ENCODE measurements at regions not wholly inside any gene's neighbourhood (a gene's known extent, or its start where the extent isn't known, plus 50 kb on each side); places are given as distances from the start of the nearest gene placed in this dataset.

DNA sequence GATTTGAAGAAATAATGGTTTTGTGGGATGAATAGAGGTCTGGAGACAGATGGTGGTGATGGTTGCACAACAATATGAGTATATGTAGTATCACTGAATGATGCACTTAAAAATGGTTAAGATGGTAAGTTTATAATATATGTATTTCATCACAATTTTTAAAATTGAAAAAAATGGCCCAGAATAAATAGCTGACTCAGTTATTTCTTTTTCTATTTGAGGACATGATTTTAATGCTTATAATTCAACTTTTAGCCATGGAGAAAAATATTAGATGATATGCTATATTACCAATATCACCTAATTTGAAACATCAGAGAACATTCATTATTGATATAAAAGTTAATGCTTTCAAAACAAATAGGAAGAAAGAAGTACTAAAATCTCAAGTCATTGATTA is 339.8 kb upstream of the LINC00305 start:
- TF ChIP-seq EP300 (IDR thresholded peaks at IDR 0.05) (no peak), POLR2AphosphoS5 (IDR thresholded peaks at IDR 0.05) (no peak), POLR2A (IDR thresholded peaks at IDR 0.05; ENCODE audit: low read depth) (no peak)
- TF ChIP-seq, protein P1, sequence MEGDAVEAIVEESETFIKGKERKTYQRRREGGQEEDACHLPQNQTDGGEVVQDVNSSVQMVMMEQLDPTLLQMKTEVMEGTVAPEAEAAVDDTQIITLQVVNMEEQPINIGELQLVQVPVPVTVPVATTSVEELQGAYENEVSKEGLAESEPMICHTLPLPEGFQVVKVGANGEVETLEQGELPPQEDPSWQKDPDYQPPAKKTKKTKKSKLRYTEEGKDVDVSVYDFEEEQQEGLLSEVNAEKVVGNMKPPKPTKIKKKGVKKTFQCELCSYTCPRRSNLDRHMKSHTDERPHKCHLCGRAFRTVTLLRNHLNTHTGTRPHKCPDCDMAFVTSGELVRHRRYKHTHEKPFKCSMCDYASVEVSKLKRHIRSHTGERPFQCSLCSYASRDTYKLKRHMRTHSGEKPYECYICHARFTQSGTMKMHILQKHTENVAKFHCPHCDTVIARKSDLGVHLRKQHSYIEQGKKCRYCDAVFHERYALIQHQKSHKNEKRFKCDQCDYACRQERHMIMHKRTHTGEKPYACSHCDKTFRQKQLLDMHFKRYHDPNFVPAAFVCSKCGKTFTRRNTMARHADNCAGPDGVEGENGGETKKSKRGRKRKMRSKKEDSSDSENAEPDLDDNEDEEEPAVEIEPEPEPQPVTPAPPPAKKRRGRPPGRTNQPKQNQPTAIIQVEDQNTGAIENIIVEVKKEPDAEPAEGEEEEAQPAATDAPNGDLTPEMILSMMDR (IDR thresholded peaks at IDR 0.05) = no peak
- intact Hi-C loops (cut with DNase I) = no loop called here
- H3K27me3 ChIP-seq = no peaks in the 10 kb centered on the region
- H3K36me3 ChIP-seq = no peaks in the 10 kb centered on the region
- DNase-seq (ENCODE audit: extremely low spot score) = no peak
- H3K4me1 ChIP-seq = no peaks in the 10 kb centered on the region
- H3K9me3 ChIP-seq = no peaks in the 10 kb centered on the region
- no peak overlapping the region for H3K4me3 ChIP-seq
- H3K27ac ChIP-seq (replicated peaks in 1 of 4) = no peak overlapping the region

DNA sequence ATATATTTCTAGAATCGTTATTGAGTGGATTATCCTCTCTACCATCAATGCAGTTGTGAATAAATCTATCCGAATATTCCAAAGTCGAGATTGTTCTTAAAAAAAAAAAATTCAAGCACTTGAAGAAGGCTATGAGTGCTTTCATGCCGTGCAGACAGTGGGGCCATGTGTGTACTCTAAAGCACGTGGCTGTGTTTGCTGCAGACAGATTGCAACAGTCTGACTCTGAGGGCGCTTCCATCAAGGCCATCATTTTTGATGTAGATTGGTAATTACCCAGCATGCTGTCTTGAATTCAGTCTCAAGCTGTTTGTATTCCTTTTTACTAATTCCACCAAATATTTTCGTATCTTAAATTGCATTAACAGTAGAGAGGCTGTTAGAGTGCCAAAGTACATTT is 325.9 kb upstream of the LINC00305 start:
- Histone ChIP-seq H3K9me3 (no peaks in the 10 kb centered on the region), H3K4me1 (no peaks in the 10 kb centered on the region), H3K4me3 (no peak overlapping the region), H3K27ac (replicated peaks in 1 of 4) (no peak overlapping the region), H3K27me3 (no peaks in the 10 kb centered on the region), H3K36me3 (no peaks in the 10 kb centered on the region)
- no peak for DNase-seq (ENCODE audit: extremely low spot score)
- intact Hi-C loops (cut with DNase I) = no loop called here
- TF ChIP-seq POLR2AphosphoS5 (IDR thresholded peaks at IDR 0.05) (no peak), EP300 (IDR thresholded peaks at IDR 0.05) (no peak), POLR2A (IDR thresholded peaks at IDR 0.05; ENCODE audit: low read depth) (no peak)
- TF ChIP-seq, protein P1 (IDR thresholded peaks at IDR 0.05) = no peak
- WGBS = 69% methylated on average over 7 of the region's 7 CpGs

DNA sequence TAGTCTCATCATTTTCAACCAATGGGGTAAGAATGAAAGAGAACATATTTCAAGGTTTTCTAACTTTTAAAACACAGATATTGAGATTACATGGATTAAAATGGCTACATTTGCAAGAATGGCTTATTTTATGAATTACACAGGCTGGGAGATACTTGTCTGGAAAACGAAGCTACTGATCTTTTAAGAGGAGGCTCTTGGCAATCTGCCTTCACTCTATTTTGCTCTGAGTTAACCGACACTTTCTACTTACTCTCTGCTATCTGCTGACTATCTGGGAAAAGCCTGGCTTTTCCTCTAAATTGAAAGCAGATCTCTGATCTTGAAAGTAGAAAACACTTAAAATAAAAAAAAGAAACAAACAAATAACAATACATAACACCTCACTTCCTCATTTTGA is 325.4 kb upstream of the LINC00305 start:
- DNase-seq (ENCODE audit: extremely low spot score) = no peak
- TF ChIP-seq POLR2A (IDR thresholded peaks at IDR 0.05; ENCODE audit: low read depth) (no peak), POLR2AphosphoS5 (IDR thresholded peaks at IDR 0.05) (no peak), EP300 (IDR thresholded peaks at IDR 0.05) (no peak)
- TF ChIP-seq, protein P1 (IDR thresholded peaks at IDR 0.05) = no peak
- Histone ChIP-seq H3K27me3 (no peaks in the 10 kb centered on the region), H3K36me3 (no peaks in the 10 kb centered on the region), H3K27ac (replicated peaks in 1 of 4) (no peak overlapping the region), H3K9me3 (no peaks in the 10 kb centered on the region), H3K4me3 (no peak overlapping the region), H3K4me1 (no peaks in the 10 kb centered on the region)
- intact Hi-C loops (cut with DNase I) = no loop called here
- 24% methylated on average over 2 of the region's 2 CpGs for WGBS

DNA sequence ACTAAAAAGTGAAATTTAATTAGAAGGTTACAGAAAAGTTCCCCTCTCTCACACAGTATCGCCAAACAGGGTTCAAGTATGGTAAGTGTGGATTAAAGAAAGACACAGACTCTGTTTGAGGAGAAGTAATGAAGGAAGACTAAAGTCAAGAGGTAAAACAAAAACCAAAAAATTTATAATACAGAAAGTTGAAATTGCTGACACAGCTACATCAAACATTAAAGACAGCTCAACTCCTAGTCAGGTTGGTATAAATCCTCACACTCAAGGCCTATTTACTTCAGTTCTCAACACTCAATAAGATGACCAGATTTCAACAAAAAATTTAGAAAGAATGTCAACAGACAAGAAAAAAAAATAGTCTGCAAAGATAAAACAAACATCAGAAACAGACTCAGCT is 300.5 kb upstream of the LINC00305 start:
- TF ChIP-seq POLR2AphosphoS5 (IDR thresholded peaks at IDR 0.05) (no peak), POLR2A (IDR thresholded peaks at IDR 0.05; ENCODE audit: low read depth) (no peak), EP300 (IDR thresholded peaks at IDR 0.05) (no peak)
- TF ChIP-seq, protein P1 (IDR thresholded peaks at IDR 0.05) = no peak
- Histone ChIP-seq H3K36me3 (no peaks in the 10 kb centered on the region), H3K9me3 (no peaks in the 10 kb centered on the region), H3K27me3 (no peaks in the 10 kb centered on the region), H3K4me3 (no peak overlapping the region), H3K27ac (replicated peaks in 1 of 4) (no peak overlapping the region), H3K4me1 (no peaks in the 10 kb centered on the region)
- 93% methylated on average over 1 of the region's 1 CpG for WGBS
- DNase-seq (ENCODE audit: extremely low spot score) = no peak
- intact Hi-C loops (cut with DNase I) = no loop called here

DNA sequence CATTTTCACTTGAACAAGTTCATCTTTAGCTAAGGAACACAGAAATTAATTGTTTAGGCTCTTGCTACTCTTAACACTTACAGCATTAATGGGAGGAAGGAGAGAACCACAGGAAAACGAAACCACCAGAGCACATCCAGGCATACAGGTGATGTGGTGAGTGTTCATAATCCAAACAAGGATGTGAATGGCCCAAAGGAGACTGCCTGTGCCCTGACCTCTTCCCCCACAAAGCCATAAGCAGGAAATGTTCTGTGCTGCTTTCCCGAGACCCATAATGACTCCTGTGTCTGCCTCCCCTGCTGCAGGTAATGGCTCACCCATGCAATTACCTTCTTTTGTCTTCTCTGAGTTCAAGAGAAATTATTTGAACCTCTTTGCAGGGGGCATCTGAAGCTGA is 295.9 kb upstream of the LINC00305 start:
- Histone ChIP-seq H3K27ac (replicated peaks in 1 of 4) (no peak overlapping the region), H3K4me1 (no peaks in the 10 kb centered on the region), H3K27me3 (no peaks in the 10 kb centered on the region), H3K4me3 (no peak overlapping the region), H3K9me3 (no peaks in the 10 kb centered on the region), H3K36me3 (no peaks in the 10 kb centered on the region)
- TF ChIP-seq EP300 (IDR thresholded peaks at IDR 0.05) (no peak), POLR2A (IDR thresholded peaks at IDR 0.05; ENCODE audit: low read depth) (no peak), POLR2AphosphoS5 (IDR thresholded peaks at IDR 0.05) (no peak)
- TF ChIP-seq, protein P1 (IDR thresholded peaks at IDR 0.05) = no peak
- no peak for DNase-seq (ENCODE audit: extremely low spot score)
- WGBS = 48% methylated on average over 2 of the region's 2 CpGs
- intact Hi-C loops (cut with DNase I) = no loop called here

Data from esophagus muscularis mucosa (tissue), 4 donors.